Stomach (tissue), 8 donors: ENCODE measurements at regions not wholly inside any gene's neighbourhood (a gene's known extent, or its start where the extent isn't known, plus 50 kb on each side); places are given as distances from the start of the nearest gene placed in this dataset.
"Not testable (repeated sequence)": the region's sequence is repeated elsewhere in the genome, so short reads cannot be mapped to it uniquely, and the experiment has no call there.

Source experiments
- DNase-seq, 2 donors: peaks; one replicate each; pipeline versions ENCODE4 v3.0.0 to v3.0.0-alpha.2; 2013 to 2019
- H3K27ac ChIP-seq, 5 donors: fragments of 200-600 bp in 4 of 5; sonication (generic) in 4 of 5; one replicate each; pipeline ENCODE4 v1.5.1; 2013 to 2019; ENCODE audit warnings: mild to moderate bottlenecking in 1 of 5, moderate library complexity in 1 of 5
- H3K27me3 ChIP-seq, 3 donors: fragments of 200-600 bp; sonication (generic); one replicate each; pipeline ENCODE4 v1.5.1; 2017 to 2019; ENCODE audit warnings: mixed run types in 1 of 3
- H3K36me3 ChIP-seq, 4 donors: fragments of 200-600 bp; sonication (generic); 1 replicate in 3 of 4; 2 replicates in 1 of 4; pipeline ENCODE4 v1.5.1; 2016 to 2019
- H3K4me1 ChIP-seq, 4 donors: fragments of 200-600 bp; sonication (generic); one replicate each; pipeline ENCODE4 v1.5.1; 2016 to 2019
- H3K4me3 ChIP-seq, 4 donors: fragments of 200-600 bp; sonication (generic) in 3 of 4; one replicate each; pipeline ENCODE4 v1.5.1; 2016 to 2019; ENCODE audit warnings: mild to moderate bottlenecking in 1 of 4
- H3K9me3 ChIP-seq, 4 donors: fragments of 200-600 bp; sonication (generic); one replicate each; pipeline ENCODE4 v1.5.1; 2016 to 2019
- CTCF ChIP-seq, 7 experiments: fragments of 450-650 bp in 4 of 7; fragments of 200-600 bp in 3 of 7; sonication (generic) in 3 of 7; IDR thresholded peaks; one replicate each; pipeline ENCODE4 v1.5.1; 2016 to 2019; ENCODE audit warnings: antibody characterized with exemption in 7 of 7, control low read depth in 2 of 7, mild to moderate bottlenecking in 1 of 7
- EP300 ChIP-seq: sonication (generic); formaldehyde crosslinking; IDR thresholded peaks from one replicate; pipeline ENCODE4 v1.6.1; 2017; ENCODE audit warnings: antibody characterized with exemption
- POLR2A ChIP-seq, 4 donors: fragments of 450-650 bp; IDR thresholded peaks; one replicate each; pipeline ENCODE4 v1.6.1; 2016; ENCODE audit warnings: antibody characterized with exemption in 4 of 4, control low read depth in 2 of 4, mild to moderate bottlenecking in 1 of 4, moderate library complexity in 1 of 4
- POLR2AphosphoS5 ChIP-seq, 3 donors: sonication (generic); formaldehyde crosslinking; IDR thresholded peaks; one replicate each; pipeline ENCODE4 v1.6.1; 2016; ENCODE audit warnings: antibody characterized with exemption in 3 of 3
- WGBS, 5 donors: extraction: QIAGEN DNeasy Blood & Tissue Kit in 3 of 5; methylation state at CpG; one replicate each; pipeline versions ENCODE4 v1.1.5 to v1.1.7; 2013 to 2018; 5-methylcytosine and 5-hydroxymethylcytosine counted together
- intact Hi-C: fragments of 100-400 bp; cut with DNase I; formaldehyde crosslinking; loops from one replicate; pipeline ENCODE4 v1.15.1; 2023; ENCODE audit warnings: low total_unique reads
- donor health status: healthy with polysubstance abuse.
- donor health status: Bipolar disorder and iron deficiency.
- donor health status: healthy.

- Histone ChIP-seq H3K27me3 (peaks cover 0 to 4% (median 0%) of the 10 kb centered on the region in 3 donors), H3K4me1 (no peaks in the 10 kb centered on the region), H3K36me3 (no peaks in the 10 kb centered on the region), H3K27ac (no peak overlapping the region), H3K4me3 (no peak overlapping the region), H3K9me3 (no peaks in the 10 kb centered on the region)
- intact Hi-C loops: no loop called here
- DNase-seq: no peak
- TF ChIP-seq CTCF (IDR thresholded peaks at IDR 0.05): no peak
- TF ChIP-seq POLR2AphosphoS5 (IDR thresholded peaks at IDR 0.05): no peak
- TF ChIP-seq EP300: no peak
- TF ChIP-seq POLR2A (IDR thresholded peaks at IDR 0.05): no peak
Measured at GRCh38 chr14:35931346-35931745, 105.2 kb downstream of the BRMS1L start.

- intact Hi-C loops: no loop called here
- Histone ChIP-seq H3K4me1 (no peaks in the 10 kb centered on the region), H3K4me3 (no peak overlapping the region), H3K36me3 (no peaks in the 10 kb centered on the region), H3K9me3 (no peaks in the 10 kb centered on the region), H3K27ac (no peak overlapping the region), H3K27me3 (peaks cover 0 to 4% (median 0%) of the 10 kb centered on the region in 3 donors)
- DNase-seq: no peak
- 48 to 62% (median 61%) methylated on average over 4 of the region's 4 CpGs for WGBS, 5 donors
- TF ChIP-seq POLR2AphosphoS5 (IDR thresholded peaks at IDR 0.05) (no peak), EP300 (no peak), CTCF (IDR thresholded peaks at IDR 0.05) (no peak), POLR2A (IDR thresholded peaks at IDR 0.05) (no peak)
Measured at GRCh38 chr14:35929186-35929585, 103.0 kb downstream of the BRMS1L start.

- Histone ChIP-seq H3K27ac (no peak overlapping the region), H3K9me3 (no peaks in the 10 kb centered on the region), H3K4me3 (no peak overlapping the region), H3K4me1 (no peaks in the 10 kb centered on the region), H3K36me3 (no peaks in the 10 kb centered on the region), H3K27me3 (peaks cover 0 to 4% (median 0%) of the 10 kb centered on the region in 3 donors)
- intact Hi-C loops: no loop called here
- DNase-seq: no peak
- TF ChIP-seq POLR2A (IDR thresholded peaks at IDR 0.05) (no peak), CTCF (IDR thresholded peaks at IDR 0.05) (no peak)
- WGBS, 5 donors: 77 to 94% (median 86%) methylated on average over 3 of the region's 3 CpGs
Measured at GRCh38 chr14:35927727-35928126, 101.6 kb downstream of the BRMS1L start.

GRCh38 chr14:35925319-35925718 is 99.2 kb downstream of the BRMS1L start:
- Histone ChIP-seq H3K27me3 (peaks cover 0 to 4% (median 0%) of the 10 kb centered on the region in 3 donors), H3K4me3 (no peak overlapping the region), H3K36me3 (no peaks in the 10 kb centered on the region), H3K4me1 (no peaks in the 10 kb centered on the region), H3K27ac (no peak overlapping the region), H3K9me3 (no peaks in the 10 kb centered on the region)
- DNase-seq: no peak
- TF ChIP-seq EP300 (no peak), CTCF (IDR thresholded peaks at IDR 0.05) (no peak), POLR2AphosphoS5 (IDR thresholded peaks at IDR 0.05) (no peak), POLR2A (IDR thresholded peaks at IDR 0.05) (no peak)
- WGBS, 5 donors: 79 to 89% (median 88%) methylated on average over 3 of the region's 3 CpGs
- intact Hi-C loops: no loop called here

GRCh38 chr14:35922590-35922989 is 96.5 kb downstream of the BRMS1L start:
- H3K27me3 ChIP-seq, H3K4me3 ChIP-seq, H3K27ac ChIP-seq, H3K36me3 ChIP-seq, H3K4me1 ChIP-seq, DNase-seq, H3K9me3 ChIP-seq, intact Hi-C loops: not testable (repeated sequence)
- 88 to 95% (median 92%) methylated on average over 4 of the region's 4 CpGs for WGBS, 5 donors
